ENCODE measurements at regions not wholly inside any gene's neighbourhood (a gene's known extent, or its start where the extent isn't known, plus 50 kb on each side); places are given as distances from the start of the nearest gene placed in this dataset.

DNA sequence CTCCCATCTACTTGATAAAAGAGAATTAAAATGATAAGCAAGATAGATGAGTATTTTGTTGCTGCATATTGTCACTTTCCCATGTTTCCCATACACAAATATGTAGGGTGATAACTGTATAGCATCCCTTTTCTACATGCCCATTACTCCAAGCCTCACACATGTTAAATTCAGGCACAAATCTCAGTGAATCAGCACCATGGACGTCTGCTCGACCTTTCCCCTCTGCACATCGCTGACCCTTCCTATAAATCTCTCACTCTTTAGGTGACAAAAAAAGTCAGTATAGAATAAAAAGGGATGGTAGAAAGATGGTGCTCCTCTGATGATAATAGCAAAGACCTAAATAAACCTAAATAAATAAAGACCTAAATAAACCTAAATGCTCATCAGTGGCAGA is 1097.7 kb upstream of the C9orf72 start:
- TF ChIP-seq, protein P1, sequence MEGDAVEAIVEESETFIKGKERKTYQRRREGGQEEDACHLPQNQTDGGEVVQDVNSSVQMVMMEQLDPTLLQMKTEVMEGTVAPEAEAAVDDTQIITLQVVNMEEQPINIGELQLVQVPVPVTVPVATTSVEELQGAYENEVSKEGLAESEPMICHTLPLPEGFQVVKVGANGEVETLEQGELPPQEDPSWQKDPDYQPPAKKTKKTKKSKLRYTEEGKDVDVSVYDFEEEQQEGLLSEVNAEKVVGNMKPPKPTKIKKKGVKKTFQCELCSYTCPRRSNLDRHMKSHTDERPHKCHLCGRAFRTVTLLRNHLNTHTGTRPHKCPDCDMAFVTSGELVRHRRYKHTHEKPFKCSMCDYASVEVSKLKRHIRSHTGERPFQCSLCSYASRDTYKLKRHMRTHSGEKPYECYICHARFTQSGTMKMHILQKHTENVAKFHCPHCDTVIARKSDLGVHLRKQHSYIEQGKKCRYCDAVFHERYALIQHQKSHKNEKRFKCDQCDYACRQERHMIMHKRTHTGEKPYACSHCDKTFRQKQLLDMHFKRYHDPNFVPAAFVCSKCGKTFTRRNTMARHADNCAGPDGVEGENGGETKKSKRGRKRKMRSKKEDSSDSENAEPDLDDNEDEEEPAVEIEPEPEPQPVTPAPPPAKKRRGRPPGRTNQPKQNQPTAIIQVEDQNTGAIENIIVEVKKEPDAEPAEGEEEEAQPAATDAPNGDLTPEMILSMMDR (IDR thresholded peaks at IDR 0.05), result no peak
- TF ChIP-seq EZH2 (IDR thresholded peaks at IDR 0.05), result no peak

All from neural progenitor cell (in vitro differentiated cells).